Mucosa of gallbladder (tissue), 1 donor: ENCODE measurements at regions not wholly inside any gene's neighbourhood (a gene's known extent, or its start where the extent isn't known, plus 50 kb on each side); places are given as distances from the start of the nearest gene placed in this dataset.

Source experiments
- DNase-seq: peaks from one replicate; pipeline ENCODE4 v3.0.0-alpha.2; 2020; ENCODE audit warnings: low spot score
- donor health status: DM: no; HTN: no; CAD: no.

DNA sequence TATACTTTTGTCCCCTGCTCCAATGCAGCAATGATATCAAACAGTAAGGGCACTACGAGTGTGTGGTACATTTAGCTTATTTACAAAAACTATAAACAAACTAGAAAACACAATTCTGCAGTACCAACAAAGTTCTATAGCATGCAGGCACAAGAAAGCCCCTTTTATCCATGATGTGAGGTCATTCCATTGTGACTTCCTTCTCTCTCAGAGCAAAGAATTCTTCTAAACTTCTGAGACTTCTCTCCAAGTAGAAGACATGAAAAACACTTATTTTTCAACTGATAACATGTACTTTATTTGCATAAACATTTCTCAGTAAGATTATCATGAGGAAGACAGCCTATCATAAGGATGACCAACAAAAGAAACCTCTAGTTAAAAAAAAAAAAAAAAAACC, 569.8 kb downstream of the TLE1 start:
- no peak for DNase-seq

DNA sequence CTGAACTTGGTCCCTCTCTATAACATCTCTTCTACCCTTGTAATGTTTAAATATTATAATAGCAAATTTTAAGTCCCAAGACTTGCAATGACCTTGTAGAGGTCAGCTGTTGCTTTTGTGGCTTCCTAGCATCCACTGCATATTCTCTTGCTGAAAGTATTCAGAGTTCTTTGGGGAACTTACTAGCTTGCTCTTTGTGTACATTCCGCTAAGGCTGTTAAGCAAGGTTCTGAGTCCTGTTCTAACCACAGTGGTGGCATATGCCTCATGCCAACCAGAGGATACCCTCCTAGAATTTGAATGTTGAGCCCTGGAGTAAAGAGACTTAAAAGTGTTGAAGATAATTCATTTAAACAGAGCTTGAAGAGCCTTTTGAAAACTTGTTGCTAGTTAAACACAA, 570.9 kb downstream of the TLE1 start:
- DNase-seq: no peak

DNA sequence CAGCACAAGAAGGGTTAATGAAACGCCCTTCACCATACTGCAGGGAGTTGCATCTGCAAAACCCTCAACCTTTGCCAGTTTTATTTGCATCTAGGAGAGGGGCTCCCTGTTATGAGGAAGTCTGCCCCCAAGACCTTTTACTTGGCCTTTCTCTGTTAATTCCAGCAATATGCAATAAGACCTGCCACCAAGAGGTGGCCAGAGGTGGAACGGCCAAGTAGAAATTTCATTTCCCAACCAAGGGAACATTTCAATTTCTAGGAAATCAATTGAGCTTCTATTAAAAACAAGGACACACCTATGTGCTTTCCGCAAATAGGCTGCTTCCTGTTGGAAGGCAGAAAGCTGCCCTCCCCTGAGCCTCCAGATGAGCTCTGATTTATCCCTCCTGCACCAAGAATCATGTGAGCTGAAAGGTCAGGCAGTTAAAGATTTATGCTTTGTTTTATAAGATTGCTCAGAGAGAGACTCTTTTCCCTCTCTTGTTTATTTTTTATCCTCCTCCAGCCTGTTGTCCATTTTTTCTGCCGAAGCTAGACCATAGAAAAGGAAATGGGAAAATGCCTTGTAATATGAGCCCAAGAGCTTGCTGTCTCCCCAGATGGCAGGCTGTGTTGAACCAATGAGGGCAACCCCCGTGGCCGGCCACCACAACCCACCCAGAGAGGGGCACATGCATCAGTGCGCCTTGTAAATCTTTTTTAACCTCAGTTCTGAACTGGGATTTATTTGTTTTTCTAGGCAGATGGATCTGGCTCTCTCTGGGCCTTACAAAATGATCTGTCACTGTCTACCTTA, 572.8 kb downstream of the TLE1 start:
- peak; percentile 27 for DNase-seq

DNA sequence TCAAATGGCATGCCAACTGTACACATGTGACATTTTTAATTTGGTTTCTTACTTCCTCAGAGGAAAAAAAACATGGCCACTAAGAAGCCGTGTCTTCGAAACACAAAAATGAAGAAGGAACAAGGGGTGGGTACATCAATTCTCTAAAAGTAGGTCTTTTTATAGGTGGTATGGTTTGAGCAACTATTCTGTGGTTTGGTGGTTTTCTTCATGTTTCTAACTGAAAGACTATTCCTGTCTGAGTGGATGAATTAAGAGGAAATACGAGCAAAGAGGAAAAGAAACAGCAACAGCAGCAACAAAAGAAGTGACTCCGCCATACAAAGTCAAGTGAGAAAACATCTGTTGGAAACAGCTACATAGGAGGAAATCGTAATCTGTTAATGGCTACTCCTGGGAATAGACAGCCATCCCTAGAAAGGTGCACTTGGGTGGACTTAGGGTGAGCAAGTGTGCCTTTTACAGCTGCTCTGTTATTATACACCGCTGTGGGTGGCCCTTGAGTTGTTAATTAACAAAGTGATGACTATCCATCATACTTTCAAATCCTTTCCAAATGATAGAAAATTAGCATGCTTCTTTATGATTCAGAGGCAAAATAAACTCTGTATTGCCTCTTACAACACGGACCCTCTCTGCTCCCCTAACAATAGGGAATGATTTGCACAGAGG, 575.8 kb downstream of the TLE1 start:
- no peak for DNase-seq

DNA sequence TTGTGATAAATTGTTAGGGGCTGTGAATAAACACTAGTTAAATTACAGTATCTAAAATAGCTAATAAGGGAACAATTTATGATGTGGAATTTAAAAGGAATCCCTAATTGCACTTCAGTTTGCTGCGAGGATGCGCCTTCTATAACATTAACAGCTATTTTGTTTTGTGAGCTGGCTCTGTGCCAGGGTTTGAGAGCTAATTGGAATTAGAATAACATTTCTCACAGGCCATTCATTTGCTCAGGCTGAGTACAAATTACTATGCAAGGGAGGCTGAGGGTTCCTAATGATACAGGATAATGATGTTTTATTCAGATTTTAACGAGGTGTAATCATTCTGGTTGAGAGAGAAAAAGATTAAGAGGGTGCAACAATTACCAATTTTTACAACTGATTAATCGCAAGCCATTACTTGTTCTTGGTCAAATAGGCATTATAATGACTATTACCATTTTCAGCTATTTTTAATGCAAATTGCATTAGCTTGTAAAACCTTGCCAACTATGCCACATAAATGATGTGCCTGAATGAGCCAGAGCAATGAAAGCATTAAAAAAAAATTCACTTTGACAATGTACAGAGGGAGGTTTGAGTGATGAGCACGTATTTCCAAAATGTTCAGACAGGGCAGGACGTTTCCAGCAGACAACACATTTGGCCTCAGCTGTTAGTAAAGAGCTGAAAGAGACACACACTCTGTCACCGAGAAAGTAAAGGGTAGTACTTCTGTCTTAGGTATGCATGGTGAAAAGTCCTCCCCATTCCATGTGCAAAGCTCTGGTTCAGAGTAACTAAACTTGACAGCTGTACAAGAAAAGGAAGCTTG, 576.5 kb downstream of the TLE1 start:
- no peak for DNase-seq

DNA sequence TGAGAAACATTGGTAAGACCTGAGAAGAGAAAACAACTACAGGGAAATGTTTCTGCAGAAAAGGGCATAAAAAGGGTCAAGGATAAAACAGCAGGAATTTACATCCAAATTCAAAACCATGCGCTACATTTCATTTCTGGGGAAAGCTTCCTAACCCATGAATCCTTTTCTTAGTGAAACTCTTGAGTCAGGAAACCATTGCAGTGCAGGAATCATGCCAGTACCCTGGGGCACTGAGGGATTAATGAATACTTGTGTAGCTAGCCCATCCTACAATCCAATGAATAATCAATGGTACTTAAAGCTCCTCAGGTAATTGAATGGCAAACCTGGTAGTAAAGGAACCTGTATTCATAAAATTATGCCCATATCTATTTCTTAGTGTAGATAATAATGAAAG, 580.5 kb downstream of the TLE1 start:
- DNase-seq: no peak

DNA sequence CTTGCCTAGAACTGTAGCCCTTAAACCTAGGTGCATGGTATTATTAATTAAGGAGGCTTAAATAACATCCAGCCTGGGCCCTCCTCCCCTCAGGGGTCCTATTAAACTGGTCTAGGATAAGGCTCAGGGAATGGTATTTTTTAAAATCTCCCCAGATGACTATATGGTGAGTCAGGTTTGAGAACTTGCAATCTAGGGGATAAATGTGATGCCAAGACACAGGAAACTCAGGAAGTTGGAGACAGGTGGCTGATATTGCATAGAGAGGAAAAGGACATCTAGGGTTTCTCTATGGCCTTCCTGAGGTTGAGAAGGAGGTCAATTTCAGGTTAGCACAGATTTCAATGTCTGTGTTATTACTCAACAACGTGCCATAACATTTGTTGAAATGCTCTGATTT, 581.0 kb downstream of the TLE1 start:
- DNase-seq: no peak

DNA sequence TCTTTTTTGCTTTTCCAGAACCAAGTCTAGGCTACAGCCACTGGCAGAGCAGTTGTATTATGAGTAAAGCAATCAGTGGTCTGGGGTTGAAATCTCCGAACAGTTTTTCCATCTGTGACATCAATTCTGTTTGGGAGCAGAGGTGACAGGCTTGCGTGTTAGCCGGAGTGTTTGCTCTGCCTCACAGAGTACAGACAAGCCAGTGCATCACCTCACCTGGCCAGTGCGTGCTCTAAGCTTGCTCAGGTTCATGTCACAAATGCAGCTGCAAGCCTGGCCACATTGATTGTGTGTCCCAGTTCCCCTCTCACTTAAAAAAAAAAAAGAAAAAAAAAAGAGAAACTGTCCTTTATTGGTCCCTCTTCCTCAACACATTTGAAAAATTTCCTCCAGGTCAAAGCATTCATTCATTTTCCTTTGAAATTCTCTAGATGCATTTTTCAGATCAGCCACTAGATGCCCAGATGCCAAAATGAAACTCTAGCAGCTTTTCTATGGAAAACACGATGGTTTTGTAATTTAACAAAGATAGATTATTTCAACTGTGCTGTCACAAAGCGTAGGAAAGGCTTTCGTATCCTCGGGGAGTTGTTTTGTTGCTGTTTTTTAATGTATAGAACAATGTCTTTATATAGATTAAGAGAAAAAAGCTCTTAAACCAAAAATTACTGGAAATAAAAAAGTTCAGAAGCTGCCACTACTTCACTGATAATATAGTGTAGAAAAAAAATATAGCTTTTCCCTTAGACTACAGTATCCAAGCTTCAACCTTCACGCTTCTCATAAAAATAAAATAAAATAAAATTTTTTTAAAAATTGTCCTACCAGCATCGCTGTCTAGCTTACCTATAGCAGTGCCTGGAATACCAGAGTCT, 585.5 kb downstream of the TLE1 start:
- DNase-seq: no peak

DNA sequence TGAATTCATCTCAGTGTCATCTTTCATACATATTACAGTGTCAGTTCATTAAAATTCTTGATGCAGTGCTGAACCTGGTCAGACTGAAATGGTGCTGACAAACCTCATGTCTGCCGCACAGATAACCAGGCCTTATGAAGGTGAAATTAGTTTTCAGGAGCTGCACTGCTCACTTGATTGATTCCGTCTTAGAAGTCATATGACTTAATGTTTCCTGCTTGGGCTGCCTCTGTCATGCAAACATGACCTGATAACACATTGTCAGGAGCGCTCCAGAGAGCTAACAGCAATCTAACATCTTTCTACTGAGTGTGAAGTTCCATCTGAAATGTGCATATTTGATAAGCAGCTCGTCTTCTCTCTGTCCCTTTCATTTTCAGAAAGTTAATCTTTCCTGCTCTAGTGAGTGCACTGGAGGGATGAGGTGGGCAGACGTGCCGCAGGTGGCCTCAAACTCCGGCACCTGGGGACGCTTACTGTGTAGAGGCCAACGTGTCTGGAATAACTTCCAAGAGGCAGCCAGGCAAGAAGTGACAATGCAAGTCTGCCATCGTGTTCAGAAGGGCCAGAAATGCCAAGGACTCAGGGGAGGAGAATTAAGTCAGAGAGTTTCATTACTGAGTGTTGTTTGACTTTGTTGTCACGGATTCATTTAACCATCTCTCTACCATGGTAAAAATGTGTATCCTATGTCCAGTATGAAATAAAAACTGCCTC, 592.1 kb downstream of the TLE1 start:
- no peak for DNase-seq

DNA sequence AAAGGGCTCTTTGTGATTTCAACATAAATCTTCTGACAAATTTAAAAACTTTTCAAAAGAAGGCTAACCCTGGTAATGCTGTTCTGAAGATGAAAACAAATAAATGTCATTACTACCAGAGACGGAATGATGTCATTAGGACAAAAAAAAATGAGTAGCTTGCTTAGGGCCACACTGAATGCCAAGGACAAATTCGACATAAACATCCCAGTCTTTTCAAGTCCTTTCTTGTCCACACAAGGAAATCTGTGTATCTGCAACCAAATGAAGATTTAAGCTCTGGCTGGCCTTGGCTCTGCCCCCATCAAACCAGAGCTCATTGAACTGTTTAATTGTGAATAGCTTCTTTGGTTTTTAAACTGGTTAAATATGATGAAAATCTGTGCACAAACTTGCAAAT, 592.7 kb downstream of the TLE1 start:
- DNase-seq: no peak

DNA sequence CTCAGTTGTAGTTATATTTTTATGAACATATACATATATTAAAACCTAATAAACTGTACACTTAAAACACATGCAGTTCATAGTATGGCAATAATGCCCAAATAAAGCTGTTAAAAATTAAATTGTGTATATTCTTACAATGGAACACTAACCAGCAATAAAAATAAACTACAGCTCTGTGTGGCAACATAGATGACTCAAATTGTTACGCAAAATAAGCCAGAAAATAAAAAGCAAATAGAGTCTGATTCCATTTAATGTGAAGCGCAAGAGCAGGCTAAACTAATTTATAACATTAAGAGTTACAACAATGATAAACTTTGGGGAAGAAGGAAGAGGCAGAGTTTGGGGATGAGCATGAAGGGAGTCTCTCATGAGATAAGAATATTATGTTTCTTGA, 597.3 kb downstream of the TLE1 start:
- no peak for DNase-seq

DNA sequence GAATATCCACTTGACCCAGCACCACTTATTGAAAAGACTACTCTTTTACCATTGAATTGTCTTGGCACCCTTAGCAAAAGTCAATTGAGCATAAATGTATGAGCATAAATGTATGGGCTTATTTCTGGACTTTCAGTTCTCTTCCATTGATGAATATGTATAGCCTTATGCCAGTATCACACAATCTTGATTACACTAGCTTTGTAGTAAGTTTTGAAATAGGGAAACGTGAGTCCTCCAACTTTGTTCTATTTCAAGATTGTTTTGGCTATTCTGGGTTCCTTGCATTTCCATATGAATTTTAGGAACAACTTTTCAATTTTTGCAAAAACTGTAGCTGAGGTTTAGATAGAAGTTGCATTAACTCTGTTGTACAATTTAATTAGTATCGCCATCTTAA, 601.0 kb downstream of the TLE1 start:
- no peak for DNase-seq

DNA sequence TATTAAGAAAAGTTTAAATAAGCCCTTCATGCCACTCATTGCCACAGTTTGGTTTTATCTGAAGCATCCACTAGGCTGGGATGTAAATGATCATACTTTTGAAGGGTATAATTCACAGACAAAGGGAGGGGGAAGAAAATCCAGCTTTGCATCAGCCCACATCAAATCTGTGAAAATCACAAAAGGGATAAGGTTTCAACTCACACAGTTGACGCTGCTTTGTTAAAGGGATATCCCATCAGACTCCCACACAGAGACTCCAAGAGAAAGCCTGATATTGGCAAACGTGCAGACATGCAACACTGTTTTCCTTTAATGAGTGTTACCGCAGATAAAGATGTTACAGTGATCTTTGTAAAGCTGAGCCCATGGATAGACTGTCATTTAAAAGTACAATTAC, 602.9 kb downstream of the TLE1 start:
- no peak for DNase-seq

DNA sequence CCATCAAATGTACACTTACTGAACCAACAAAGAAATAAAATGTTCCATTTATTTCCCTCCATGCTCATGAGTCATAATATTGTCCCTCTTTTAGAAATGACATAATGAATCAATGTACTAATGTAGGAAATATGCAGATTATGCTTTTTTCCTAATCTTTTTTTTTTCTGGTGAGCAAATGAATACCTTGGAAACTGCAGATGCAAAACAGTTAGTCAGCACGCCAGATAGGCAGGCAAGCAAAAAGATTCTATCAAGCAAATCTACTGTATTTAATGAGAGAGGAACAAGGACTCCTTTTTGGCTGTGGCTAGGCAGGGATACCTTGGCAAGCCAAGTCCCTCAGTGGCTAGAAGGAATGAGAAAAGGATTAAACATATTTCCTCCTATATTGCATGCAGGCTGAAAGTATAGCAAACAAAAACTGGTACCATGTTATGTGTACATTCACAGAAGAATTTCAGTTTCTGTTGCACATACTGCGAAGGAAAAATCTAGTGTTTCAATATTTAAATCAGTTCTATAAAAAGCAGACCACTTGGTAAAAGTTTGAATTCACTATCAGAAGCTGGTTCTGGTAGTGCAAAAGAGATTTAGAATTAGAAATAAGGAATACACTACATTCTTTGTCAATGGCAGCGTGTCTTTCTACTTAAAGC, 605.4 kb downstream of the TLE1 start:
- no peak for DNase-seq

DNA sequence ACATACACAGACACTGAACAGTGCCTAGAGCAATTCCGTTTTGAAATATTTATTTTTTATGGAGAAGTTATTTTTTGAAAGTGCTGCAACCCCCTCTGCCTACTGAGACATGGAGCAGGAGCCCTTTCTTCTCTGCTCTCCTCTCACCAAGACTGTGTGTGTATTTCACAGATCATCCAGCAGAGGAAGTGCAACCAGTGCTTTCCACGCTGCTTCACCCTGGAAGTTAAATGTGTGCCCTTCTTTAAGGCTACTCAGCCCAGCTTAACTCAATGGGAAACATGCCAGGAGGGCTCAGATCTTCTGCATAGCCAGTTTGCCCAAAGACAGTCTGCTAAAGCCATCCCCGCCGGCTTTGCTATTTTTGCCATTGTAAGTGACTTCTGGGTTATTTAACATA, 606.3 kb downstream of the TLE1 start:
- DNase-seq: no peak

DNA sequence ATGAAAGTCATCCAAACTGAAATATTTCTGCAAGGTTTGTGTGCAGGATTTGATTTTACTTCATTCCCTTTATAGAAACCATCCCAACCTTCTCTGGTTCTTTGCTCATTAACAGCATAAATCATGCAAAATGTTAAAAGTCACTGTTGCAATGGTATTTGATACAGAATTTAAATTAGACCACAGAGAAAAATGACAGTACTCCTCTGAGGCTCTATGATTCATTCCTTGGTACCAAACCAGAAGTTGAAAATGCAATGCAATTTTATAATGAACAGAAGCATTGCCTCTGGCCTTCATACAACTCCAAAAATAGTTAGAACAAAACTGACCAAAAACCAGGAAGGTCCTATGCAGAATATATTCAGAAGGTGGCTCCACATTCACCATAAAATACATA, 607.1 kb downstream of the TLE1 start:
- no peak for DNase-seq

DNA sequence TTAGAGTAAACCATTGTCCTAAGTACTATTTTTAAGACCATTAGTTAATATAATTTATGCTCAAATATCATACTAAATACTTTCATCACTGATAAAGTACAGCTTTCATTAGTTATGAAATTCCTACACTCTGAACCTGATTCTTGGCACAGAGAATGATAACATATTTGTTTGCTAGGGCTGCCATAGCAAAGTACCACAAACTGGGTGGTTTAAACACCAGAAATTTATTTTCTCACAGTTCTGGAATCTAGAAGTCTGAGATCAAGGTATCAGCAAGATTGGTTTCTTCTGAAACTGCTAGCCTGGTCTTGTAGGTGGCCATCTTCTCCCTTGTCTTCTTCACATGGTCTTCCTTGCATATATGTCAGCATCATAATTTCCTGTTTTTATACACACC, 608.4 kb downstream of the TLE1 start:
- DNase-seq: no peak

DNA sequence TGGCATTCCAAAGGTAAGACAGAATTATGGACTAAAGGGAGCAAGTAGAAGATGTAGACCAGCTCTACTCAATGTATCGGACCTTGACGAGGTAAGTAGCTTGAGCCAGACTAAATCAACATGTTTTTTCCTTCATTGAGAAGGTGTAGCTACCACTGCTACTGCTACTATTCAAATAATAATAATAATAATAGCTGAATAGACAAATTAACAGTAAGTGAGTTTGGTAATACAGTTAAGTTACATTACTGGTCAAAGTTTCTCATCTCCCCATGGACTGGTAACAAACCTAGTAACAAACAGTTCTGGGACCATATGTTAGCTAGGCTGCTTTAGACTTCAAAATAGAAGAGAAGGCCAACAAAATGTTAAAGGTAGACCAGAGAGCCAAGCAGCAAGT, 609.2 kb downstream of the TLE1 start:
- DNase-seq: no peak

DNA sequence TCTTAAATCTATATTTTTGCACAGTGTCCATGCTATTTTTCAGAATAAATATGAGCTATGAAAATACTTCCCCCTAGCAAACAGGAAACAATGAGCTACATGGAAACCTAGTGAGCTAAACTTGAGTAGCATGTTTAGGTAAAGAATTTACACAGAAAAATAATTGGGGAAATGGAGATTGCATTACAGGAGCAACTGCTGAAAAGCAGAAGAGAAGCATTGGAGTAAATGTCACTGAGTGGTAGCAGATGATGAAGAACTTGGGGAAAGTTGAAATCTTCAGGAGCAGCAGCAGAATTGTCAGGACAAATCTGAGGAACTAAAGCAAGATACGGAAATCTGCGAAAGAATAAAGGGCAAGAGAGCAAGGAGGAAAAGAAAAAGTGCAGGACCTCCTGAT, 610.3 kb downstream of the TLE1 start:
- no peak for DNase-seq

DNA sequence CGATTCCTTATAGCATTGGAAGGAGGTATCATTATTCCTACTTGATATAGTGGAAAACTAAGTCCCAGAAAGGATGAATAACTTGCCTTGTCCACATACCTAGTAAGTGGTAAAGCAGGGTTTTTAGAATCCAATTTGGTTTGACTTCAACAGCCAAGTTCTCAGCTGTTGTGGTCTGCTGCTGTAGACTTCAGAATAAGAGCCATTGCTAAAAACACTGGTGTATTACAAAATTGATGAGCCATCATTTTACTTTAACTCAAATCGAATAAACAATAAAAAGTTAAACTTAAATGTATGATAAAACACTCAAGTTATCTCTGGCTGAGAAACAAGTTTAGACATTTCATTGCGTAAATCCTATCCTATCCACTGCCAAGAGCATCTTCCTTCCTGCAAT, 610.8 kb downstream of the TLE1 start:
- no peak for DNase-seq

DNA sequence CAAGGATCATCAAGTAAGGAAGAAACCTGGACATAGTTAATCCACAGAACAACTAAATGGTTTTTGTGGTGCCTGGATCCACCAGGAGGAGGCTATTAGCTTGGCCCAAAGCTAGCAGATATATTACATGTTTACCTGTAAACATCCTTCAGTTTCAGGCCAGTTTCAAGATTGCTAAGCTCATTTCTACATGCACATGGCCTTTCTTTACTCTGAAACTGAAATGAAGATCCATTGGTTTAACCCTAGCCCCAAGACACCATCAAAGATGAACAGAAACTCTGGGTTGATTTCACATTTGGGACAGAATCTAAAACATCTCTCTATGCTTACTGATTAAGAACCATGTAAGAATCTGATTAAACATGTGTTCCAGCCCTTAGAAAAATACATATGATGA, 611.8 kb downstream of the TLE1 start:
- DNase-seq: no peak
